ENCODE measurements at regions not wholly inside any gene's neighbourhood (a gene's known extent, or its start where the extent isn't known, plus 50 kb on each side); places are given as distances from the start of the nearest gene placed in this dataset.

- TF ChIP-seq CTCF (IDR thresholded peaks at IDR 0.05) (no peak), EP300 (IDR thresholded peaks at IDR 0.05) (no peak)
Measured at GRCh38 chr2:194822657-194823056, 834.4 kb upstream of the SLC39A10 start.

Measured in stomach (tissue), 4 donors.